Gastroesophageal sphincter (tissue), 4 donors: ENCODE measurements at regions not wholly inside any gene's neighbourhood (a gene's known extent, or its start where the extent isn't known, plus 50 kb on each side); places are given as distances from the start of the nearest gene placed in this dataset.

Experiments used
- ATAC-seq: fragments of 150-250 bp; one replicate; pipeline ENCODE4 v1.9.1; 2016; ENCODE audit warnings: mild to moderate bottlenecking, moderate library complexity
- H3K27ac ChIP-seq, 4 donors: fragments of 200-600 bp; sonication (generic) in 3 of 4; 1 replicate in 3 of 4; 2 replicates in 1 of 4; pipeline ENCODE4 v1.5.1; 2016 to 2019
- H3K27me3 ChIP-seq: fragments of 200-600 bp; sonication (generic); one replicate; pipeline ENCODE4 v1.5.1; 2019
- H3K36me3 ChIP-seq, 2 donors: fragments of 200-600 bp; sonication (generic); one replicate each; pipeline ENCODE4 v1.5.1; 2019; ENCODE audit warnings: control low read depth in 1 of 2
- H3K4me1 ChIP-seq, 3 donors: fragments of 200-600 bp; sonication (generic); 1 replicate in 2 of 3; 2 replicates in 1 of 3; pipeline ENCODE4 v1.5.1; 2016 to 2019; ENCODE audit warnings: control low read depth in 2 of 3
- H3K4me3 ChIP-seq, 2 donors: fragments of 200-600 bp; sonication (generic); one replicate each; pipeline ENCODE4 v1.5.1; 2019; ENCODE audit warnings: mild to moderate bottlenecking in 1 of 2, moderate library complexity in 1 of 2
- H3K9me3 ChIP-seq, 3 donors: fragments of 200-600 bp; sonication (generic); one replicate each; pipeline ENCODE4 v1.5.1; 2017 to 2019; ENCODE audit warnings: control low read depth in 2 of 3
- EP300 ChIP-seq: sonication (generic); formaldehyde crosslinking; IDR thresholded peaks from one replicate; pipeline ENCODE4 v1.6.1; 2017; ENCODE audit warnings: antibody characterized with exemption, mild to moderate bottlenecking
- POLR2A ChIP-seq, 2 donors: fragments of 450-650 bp; IDR thresholded peaks; one replicate each; pipeline ENCODE4 v1.6.1; 2017; ENCODE audit warnings: antibody characterized with exemption in 2 of 2, mild to moderate bottlenecking in 2 of 2, moderate library complexity in 1 of 2
- POLR2AphosphoS5 ChIP-seq: sonication (generic); formaldehyde crosslinking; IDR thresholded peaks from one replicate; pipeline ENCODE4 v1.6.1; 2017; ENCODE audit warnings: antibody characterized with exemption
- WGBS, 2 donors: methylation state at CpG; one replicate each; pipeline ENCODE4 v1.1.5; 2018; ENCODE audit warnings: low coverage in 1 of 2; 5-methylcytosine and 5-hydroxymethylcytosine counted together
- TF ChIP-seq, protein P1 (sequence below), 4 experiments: fragments of 200-600 bp in 2 of 4; fragments of 450-650 bp in 2 of 4; sonication (generic) in 1 of 4; IDR thresholded peaks; one replicate each; pipeline ENCODE4 v1.5.1; 2017 to 2019; ENCODE audit warnings: antibody characterized with exemption in 4 of 4, mild to moderate bottlenecking in 2 of 4, moderate library complexity in 2 of 4

DNA sequence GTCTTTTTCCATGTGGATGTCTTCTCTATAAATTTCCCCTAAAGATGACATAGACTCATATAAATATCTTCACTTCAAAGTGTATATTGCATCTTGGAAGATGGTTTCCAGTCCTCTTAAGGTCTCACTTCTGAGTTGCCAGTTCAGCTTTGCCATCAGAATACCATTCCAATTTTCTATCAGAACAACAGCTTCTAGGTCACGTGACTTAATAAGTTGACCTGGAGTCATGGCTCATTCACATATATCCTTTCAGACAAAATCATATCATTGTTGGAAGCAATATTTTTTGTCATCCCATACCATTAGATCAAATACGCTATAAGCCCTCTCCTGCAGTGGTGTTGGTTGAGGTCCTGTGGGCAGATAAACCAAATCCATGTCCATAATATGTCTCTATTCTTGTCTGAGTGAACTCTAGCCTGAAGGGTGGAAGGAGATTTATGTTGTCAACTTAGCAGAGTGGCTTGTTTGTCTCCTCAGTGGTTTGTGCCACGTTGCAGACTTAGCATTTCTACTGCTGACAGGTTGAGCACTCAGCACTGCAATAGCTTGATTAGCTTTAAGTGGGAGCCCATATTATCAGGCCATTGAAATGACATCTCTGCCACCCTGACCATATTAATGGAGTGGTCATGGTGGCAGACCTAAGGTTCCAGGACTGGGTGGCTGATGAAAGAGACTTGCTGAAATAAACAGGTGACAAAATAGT lies 123.6 kb upstream of the PCDH17 start:
- Histone ChIP-seq H3K27ac (no peak overlapping the region), H3K4me1 (no peaks in the 10 kb centered on the region), H3K9me3 (no peaks in the 10 kb centered on the region), H3K27me3 (no peaks in the 10 kb centered on the region), H3K4me3 (no peak overlapping the region), H3K36me3 (no peaks in the 10 kb centered on the region)
- WGBS, 2 donors, result 91 to 95% methylated on average over 1 to 2 of the region's 3 CpGs
- ATAC-seq, result no peak
- TF ChIP-seq, protein P1, sequence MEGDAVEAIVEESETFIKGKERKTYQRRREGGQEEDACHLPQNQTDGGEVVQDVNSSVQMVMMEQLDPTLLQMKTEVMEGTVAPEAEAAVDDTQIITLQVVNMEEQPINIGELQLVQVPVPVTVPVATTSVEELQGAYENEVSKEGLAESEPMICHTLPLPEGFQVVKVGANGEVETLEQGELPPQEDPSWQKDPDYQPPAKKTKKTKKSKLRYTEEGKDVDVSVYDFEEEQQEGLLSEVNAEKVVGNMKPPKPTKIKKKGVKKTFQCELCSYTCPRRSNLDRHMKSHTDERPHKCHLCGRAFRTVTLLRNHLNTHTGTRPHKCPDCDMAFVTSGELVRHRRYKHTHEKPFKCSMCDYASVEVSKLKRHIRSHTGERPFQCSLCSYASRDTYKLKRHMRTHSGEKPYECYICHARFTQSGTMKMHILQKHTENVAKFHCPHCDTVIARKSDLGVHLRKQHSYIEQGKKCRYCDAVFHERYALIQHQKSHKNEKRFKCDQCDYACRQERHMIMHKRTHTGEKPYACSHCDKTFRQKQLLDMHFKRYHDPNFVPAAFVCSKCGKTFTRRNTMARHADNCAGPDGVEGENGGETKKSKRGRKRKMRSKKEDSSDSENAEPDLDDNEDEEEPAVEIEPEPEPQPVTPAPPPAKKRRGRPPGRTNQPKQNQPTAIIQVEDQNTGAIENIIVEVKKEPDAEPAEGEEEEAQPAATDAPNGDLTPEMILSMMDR (IDR thresholded peaks at IDR 0.05), result no peak
- TF ChIP-seq POLR2A (IDR thresholded peaks at IDR 0.05) (no peak), POLR2AphosphoS5 (no peak), EP300 (no peak)

DNA sequence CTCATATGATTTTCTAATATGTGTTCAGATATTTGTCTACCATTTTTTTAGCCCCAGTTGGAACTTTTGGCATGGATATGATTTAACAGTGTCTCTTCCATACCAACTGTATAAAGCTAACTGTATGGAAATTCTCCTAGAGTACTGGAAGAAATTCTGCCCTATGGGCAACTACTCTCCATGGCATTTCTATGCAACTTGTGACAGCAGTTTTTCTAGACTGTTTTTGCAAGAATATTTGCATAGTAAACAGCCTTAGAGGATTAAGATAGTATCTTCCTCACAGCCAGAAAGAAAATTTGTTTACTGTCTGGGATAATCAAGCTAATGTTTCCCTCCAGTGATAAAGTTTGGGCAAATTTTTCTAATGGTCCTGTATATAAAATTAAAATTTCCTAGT lies 119.9 kb upstream of the PCDH17 start:
- TF ChIP-seq, protein P1 (IDR thresholded peaks at IDR 0.05), result no peak
- TF ChIP-seq POLR2AphosphoS5 (no peak), EP300 (no peak), POLR2A (IDR thresholded peaks at IDR 0.05) (no peak)

DNA sequence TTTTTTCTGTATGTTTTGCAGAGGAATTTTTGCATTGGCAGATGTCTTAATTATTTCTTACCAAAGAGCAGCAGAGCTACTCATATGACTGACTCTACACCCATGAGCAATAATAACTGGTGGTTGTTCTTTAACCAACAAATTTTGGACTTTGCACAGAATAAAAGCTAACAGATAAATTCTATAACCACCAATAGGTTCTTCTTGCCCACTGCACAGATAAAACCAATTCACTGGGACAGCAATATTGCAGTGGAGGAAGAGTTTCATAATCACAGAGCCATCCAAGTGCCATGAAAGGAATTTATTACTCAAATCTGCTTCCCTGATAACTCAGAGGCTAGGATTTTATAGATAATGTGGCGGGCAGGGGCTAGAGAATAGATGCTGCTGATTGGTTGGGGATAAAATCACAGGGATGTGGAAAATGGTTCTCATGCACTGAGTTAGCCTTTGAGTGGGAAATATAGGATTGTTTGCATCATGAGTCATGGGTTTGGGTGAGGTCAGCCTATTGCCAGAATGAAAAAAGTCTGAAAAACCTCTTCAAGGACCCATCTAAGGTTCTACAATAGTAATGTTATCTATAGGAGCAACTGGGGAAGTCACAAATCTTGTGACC lies 104.3 kb upstream of the PCDH17 start:
- Histone ChIP-seq H3K27ac (no peak overlapping the region), H3K4me3 (no peak overlapping the region), H3K4me1 (no peaks in the 10 kb centered on the region), H3K9me3 (peaks cover 0 to 4% (median 0%) of the 10 kb centered on the region in 3 donors), H3K36me3 (no peaks in the 10 kb centered on the region), H3K27me3 (no peaks in the 10 kb centered on the region)
- ATAC-seq, result no peak
- TF ChIP-seq POLR2A (IDR thresholded peaks at IDR 0.05) (no peak), POLR2AphosphoS5 (no peak), EP300 (no peak)
- TF ChIP-seq, protein P1 (IDR thresholded peaks at IDR 0.05), result no peak
- 86 to 100% methylated on average over 1 of the region's 1 CpG for WGBS, 2 donors

More for the DNA sequence above, 119.9 kb upstream of the PCDH17 start:
- no peak for ATAC-seq
- no peak overlapping the region for H3K4me3 ChIP-seq
- H3K9me3 ChIP-seq, result no peaks in the 10 kb centered on the region
- H3K36me3 ChIP-seq, result no peaks in the 10 kb centered on the region
- H3K27me3 ChIP-seq, result no peaks in the 10 kb centered on the region
- no peak overlapping the region for H3K27ac ChIP-seq
- H3K4me1 ChIP-seq, result no peaks in the 10 kb centered on the region

DNA sequence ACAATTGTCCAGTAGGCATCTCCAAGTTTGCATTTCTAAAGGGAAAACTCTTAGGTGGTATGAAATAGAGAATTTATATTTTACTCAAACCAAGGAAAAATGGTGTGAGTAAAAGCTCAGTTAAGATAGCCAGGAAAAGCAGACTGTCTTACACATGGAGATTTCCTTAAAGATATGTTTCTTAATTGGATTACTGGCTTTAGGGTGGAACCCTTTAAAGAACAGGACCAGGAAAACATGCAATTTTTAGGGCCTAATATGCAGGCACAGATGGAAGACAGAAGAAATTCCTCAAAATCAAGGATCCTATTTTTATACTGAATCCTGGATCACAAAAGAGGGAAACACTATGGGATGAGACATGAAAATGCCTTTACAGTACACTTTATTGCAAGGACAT lies 100.3 kb upstream of the PCDH17 start:
- Histone ChIP-seq H3K9me3 (peaks cover 0 to 11% (median 0%) of the 10 kb centered on the region in 3 donors), H3K27me3 (no peaks in the 10 kb centered on the region), H3K36me3 (no peaks in the 10 kb centered on the region), H3K4me1 (no peaks in the 10 kb centered on the region), H3K27ac (no peak overlapping the region), H3K4me3 (no peak overlapping the region)
- no peak for TF ChIP-seq POLR2A (IDR thresholded peaks at IDR 0.05)
- TF ChIP-seq EP300, result no peak
- no peak for TF ChIP-seq POLR2AphosphoS5
- TF ChIP-seq, protein P1 (IDR thresholded peaks at IDR 0.05), result no peak
- no peak for ATAC-seq

DNA sequence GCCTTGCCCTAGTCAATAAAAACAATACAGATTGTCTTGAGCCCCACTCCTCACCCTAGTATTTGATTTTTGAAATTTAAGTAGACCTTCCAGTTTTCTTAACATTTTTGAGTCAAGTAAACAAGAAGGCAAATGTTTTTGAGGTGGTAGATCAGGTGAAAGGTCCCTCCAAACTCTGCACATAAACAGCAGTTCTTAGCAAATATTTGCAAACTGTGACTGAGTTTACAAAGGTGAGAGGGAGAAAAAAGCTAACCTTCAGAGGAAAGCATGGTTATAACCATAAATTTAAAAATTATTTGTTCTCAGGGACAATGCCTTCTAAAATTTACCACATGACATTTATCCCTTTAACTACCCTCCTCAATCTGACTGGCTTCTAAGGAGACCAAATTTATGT lies 84.6 kb upstream of the PCDH17 start:
- no peak overlapping the region for H3K27ac ChIP-seq
- no peaks in the 10 kb centered on the region for H3K27me3 ChIP-seq
- TF ChIP-seq, protein P1 (IDR thresholded peaks at IDR 0.05), result no peak
- TF ChIP-seq EP300, result no peak
- no peak for TF ChIP-seq POLR2A (IDR thresholded peaks at IDR 0.05)
- TF ChIP-seq POLR2AphosphoS5, result no peak
- H3K4me1 ChIP-seq, result no peaks in the 10 kb centered on the region
- no peaks in the 10 kb centered on the region for H3K9me3 ChIP-seq
- no peak overlapping the region for H3K4me3 ChIP-seq
- ATAC-seq, result no peak
- no peaks in the 10 kb centered on the region for H3K36me3 ChIP-seq
